MCF 10A (cell line): ENCODE measurements at regions not wholly inside any gene's neighbourhood (a gene's known extent, or its start where the extent isn't known, plus 50 kb on each side); places are given as distances from the start of the nearest gene placed in this dataset.
"Not testable (repeated sequence)": the region's sequence is repeated elsewhere in the genome, so short reads cannot be mapped to it uniquely, and the experiment has no call there.

Source experiments
- BruUV-seq: library from RNA; stranded (reverse); fragments of 400-500 nt; replicated peaks from 2 replicates; lab custom pipeline; 2021; lab: Mats Ljungman, UMichigan
- CTCF ChIA-PET: fragments of 300-600 bp; sonication (Branson Sonifier 250); formaldehyde crosslinking; extraction: SDS; loops from one replicate; lab custom pipeline; 2021; ENCODE audit warnings: antibody characterized with exemption, inconsistent platforms; lab: Yijun Ruan, JAX
- POLR2A ChIA-PET: fragments of 300-600, 350-650 bp; sonication (Branson Sonifier 250); formaldehyde crosslinking; extraction: SDS; loops from one replicate; lab custom pipeline; 2020; ENCODE audit warnings: antibody characterized with exemption, inconsistent platforms; lab: Yijun Ruan, JAX
- DNase-seq: peaks from one replicate; pipeline ENCODE4 v3.0.0-alpha.2; 2018; ENCODE audit not compliant: unreplicated experiment
- H3K27ac Mint-ChIP-seq: one replicate; pipeline ENCODE4 v1.8.0; 2022; ENCODE audit warnings: mild to moderate bottlenecking, low read depth, mixed read lengths; ENCODE audit not compliant: unreplicated experiment
- H3K27me3 Mint-ChIP-seq: one replicate; pipeline ENCODE4 v1.8.0; 2022; ENCODE audit warnings: mixed read lengths; ENCODE audit not compliant: insufficient read depth, unreplicated experiment
- H3K36me3 Mint-ChIP-seq: one replicate; pipeline ENCODE4 v1.8.0; 2022; ENCODE audit warnings: mild to moderate bottlenecking, moderate library complexity, mixed read lengths; ENCODE audit not compliant: insufficient read depth, unreplicated experiment
- H3K4me1 Mint-ChIP-seq: one replicate; pipeline ENCODE4 v1.8.0; 2022; ENCODE audit warnings: mixed read lengths; ENCODE audit not compliant: insufficient read depth, unreplicated experiment
- H3K4me3 Mint-ChIP-seq: one replicate; pipeline ENCODE4 v1.8.0; 2022; ENCODE audit warnings: mild to moderate bottlenecking, moderate library complexity, mixed read lengths; ENCODE audit not compliant: unreplicated experiment
- H3K9me3 Mint-ChIP-seq: one replicate; pipeline ENCODE4 v1.8.0; 2022; ENCODE audit warnings: mixed read lengths; ENCODE audit not compliant: unreplicated experiment
- CTCF ChIP-seq: fragments of 200-600 bp; IDR thresholded peaks from one replicate; pipeline ENCODE4 v1.8.0; 2022; ENCODE audit warnings: antibody characterized with exemption, mild to moderate bottlenecking; ENCODE audit not compliant: unreplicated experiment
- intact Hi-C: fragments of 100-400 bp; cut with micrococcal nuclease; formaldehyde crosslinking; loops from 2 replicates; pipeline ENCODE4 v1.14.1; 2022

GRCh38 chr6:105867821-105868220 is 218.3 kb upstream of the PRDM1 start:
- Mint-ChIP-seq H3K27ac (no peak overlapping the region), H3K36me3 (no peaks in the 10 kb centered on the region), H3K4me1 (no peaks in the 10 kb centered on the region), H3K9me3 (peaks cover 10% of the 10 kb centered on the region), H3K4me3 (no peak overlapping the region), H3K27me3 (no peaks in the 10 kb centered on the region)
- CTCF ChIA-PET = no interaction called here
- no peak for DNase-seq
- intact Hi-C loops = no loop called here
- POLR2A ChIA-PET = interaction anchor here (0.6 to 0.7 kb wide), 2 partner anchors 49 to 404 kb away, joined by 3 read pairs; no protein-coding TSS in a partner anchor
- no TSS peak for BruUV-seq
- no peak for TF ChIP-seq CTCF

- H3K4me3 Mint-ChIP-seq = no peak overlapping the region
- H3K4me1 Mint-ChIP-seq = no peaks in the 10 kb centered on the region
- no TSS peak for BruUV-seq
- no peak overlapping the region for H3K27ac Mint-ChIP-seq
- TF ChIP-seq CTCF = no peak
- CTCF ChIA-PET = no interaction called here
- no peaks in the 10 kb centered on the region for H3K27me3 Mint-ChIP-seq
- POLR2A ChIA-PET = interaction anchor here (0.6 to 0.7 kb wide), 3 partner anchors 49 to 429 kb away, joined by 3 read pairs; no protein-coding TSS in a partner anchor
- no peak for DNase-seq
- intact Hi-C loops = no loop called here
- H3K9me3 Mint-ChIP-seq = peaks cover 10% of the 10 kb centered on the region
- H3K36me3 Mint-ChIP-seq = no peaks in the 10 kb centered on the region
Observed at GRCh38 chr6:105867277-105867676, 218.9 kb upstream of the PRDM1 start.

GRCh38 chr6:105862936-105863607 is 223.1 kb upstream of the PRDM1 start:
- no peaks in the 10 kb centered on the region for H3K27me3 Mint-ChIP-seq
- no peaks in the 10 kb centered on the region for H3K4me1 Mint-ChIP-seq
- no peak overlapping the region for H3K27ac Mint-ChIP-seq
- CTCF ChIA-PET = no interaction called here
- intact Hi-C loops = no loop called here
- H3K4me3 Mint-ChIP-seq = no peak overlapping the region
- peaks cover 10% of the 10 kb centered on the region for H3K9me3 Mint-ChIP-seq
- BruUV-seq = no TSS peak
- no peak for DNase-seq
- TF ChIP-seq CTCF = no peak
- POLR2A ChIA-PET = interaction anchor here (1.0 kb wide), 1 partner anchor 120 kb away, joined by 3 read pairs; no protein-coding TSS in a partner anchor
- no peaks in the 10 kb centered on the region for H3K36me3 Mint-ChIP-seq

GRCh38 chr6:105860927-105861326 is 225.2 kb upstream of the PRDM1 start:
- H3K9me3 Mint-ChIP-seq, H3K4me1 Mint-ChIP-seq, DNase-seq, H3K27me3 Mint-ChIP-seq, H3K4me3 Mint-ChIP-seq, H3K27ac Mint-ChIP-seq, intact Hi-C loops, CTCF ChIA-PET, BruUV-seq, H3K36me3 Mint-ChIP-seq, POLR2A ChIA-PET: not testable (repeated sequence)
